Neural progenitor cell (in vitro differentiated cells): ENCODE measurements at regions not wholly inside any gene's neighbourhood (a gene's known extent, or its start where the extent isn't known, plus 50 kb on each side); places are given as distances from the start of the nearest gene placed in this dataset.

ENCODE experiments used
- DNase-seq: peaks from one replicate; pipeline ENCODE4 v3.0.0-alpha.2; 2016; ENCODE audit warnings: low spot score
- H2AFZ ChIP-seq: fragments of 200-600 bp; sonication (generic); replicated peaks from 2 replicates; pipeline ENCODE4 v1.6.1; 2016; ENCODE audit warnings: antibody characterized with exemption
- H3F3A ChIP-seq: fragments of 200-600 bp; sonication (generic); 2 replicates; pipeline ENCODE4 v1.6.1; 2016; ENCODE audit warnings: antibody characterized with exemption, low read depth
- H3K27ac ChIP-seq: fragments of 200-600 bp; sonication (generic); 2 replicates; pipeline ENCODE4 v1.5.1; 2016; ENCODE audit warnings: mild to moderate bottlenecking
- H3K27me3 ChIP-seq: fragments of 200-600 bp; sonication (generic); 2 replicates; pipeline ENCODE4 v1.6.1; 2016; ENCODE audit warnings: mild to moderate bottlenecking, moderate library complexity
- H3K36me3 ChIP-seq: fragments of 200-600 bp; sonication (generic); 2 replicates; pipeline ENCODE4 v1.5.1; 2016
- H3K4me1 ChIP-seq: fragments of 200-600 bp; sonication (generic); 2 replicates; pipeline ENCODE4 v1.6.1; 2016; ENCODE audit warnings: mixed run types
- H3K4me2 ChIP-seq: fragments of 200-600 bp; sonication (generic); 2 replicates; pipeline ENCODE4 v1.6.1; 2016
- H3K4me3 ChIP-seq: fragments of 200-600 bp; sonication (generic); 2 replicates; pipeline ENCODE4 v1.5.1; 2016
- H3K79me2 ChIP-seq: fragments of 200-600 bp; sonication (generic); 2 replicates; pipeline ENCODE4 v1.6.1; 2016; ENCODE audit warnings: low read depth
- H3K9ac ChIP-seq: fragments of 200-600 bp; sonication (generic); 2 replicates; pipeline ENCODE4 v1.6.1; 2016
- H3K9me3 ChIP-seq: fragments of 200-600 bp; sonication (generic); 2 replicates; pipeline ENCODE4 v1.5.1; 2016; ENCODE audit warnings: low read depth
- H4K20me1 ChIP-seq: fragments of 200-600 bp; sonication (generic); 2 replicates; pipeline ENCODE4 v1.6.1; 2016; ENCODE audit warnings: low read depth
- H3K27ac Mint-ChIP-seq: 3 replicates; pipeline ENCODE4 v1.8.0; 2021; ENCODE audit warnings: mixed read lengths
- H3K27me3 Mint-ChIP-seq: 2 replicates; pipeline ENCODE4 v1.8.0; 2022; ENCODE audit warnings: low read depth, mild to moderate bottlenecking, inconsistent platforms, moderate library complexity, mixed read lengths; ENCODE audit not compliant: insufficient read depth
- H3K36me3 Mint-ChIP-seq: 3 replicates; pipeline ENCODE4 v1.8.0; 2021; ENCODE audit warnings: mixed read lengths
- H3K4me1 Mint-ChIP-seq: 3 replicates; pipeline ENCODE4 v1.8.0; 2021; ENCODE audit warnings: mixed read lengths
- H3K4me3 Mint-ChIP-seq: 3 replicates; pipeline ENCODE4 v1.8.0; 2021; ENCODE audit warnings: mild to moderate bottlenecking, moderate library complexity, mixed read lengths
- H3K9me3 Mint-ChIP-seq: 3 replicates; pipeline ENCODE4 v1.8.0; 2020; ENCODE audit warnings: mixed read lengths
- EZH2 ChIP-seq: fragments of 200-600 bp; sonication (generic); IDR thresholded peaks from 2 replicates; pipeline ENCODE4 v1.6.1; 2017; ENCODE audit warnings: antibody characterized with exemption, mild to moderate bottlenecking, moderate library complexity
- EZH2phosphoT487 ChIP-seq: fragments of 200-600 bp; sonication (generic); IDR thresholded peaks from 2 replicates; pipeline ENCODE4 v1.6.1; 2017; ENCODE audit warnings: antibody characterized with exemption
- TF ChIP-seq, protein P1 (sequence below): fragments of 200-600 bp; sonication (generic); IDR thresholded peaks from 2 replicates; pipeline ENCODE4 v1.5.1; 2017; ENCODE audit warnings: antibody characterized with exemption, mild to moderate bottlenecking

- H3K79me2 ChIP-seq: no peaks in the 10 kb centered on the region
- H3K36me3 ChIP-seq: no peaks in the 10 kb centered on the region
- no peak for DNase-seq
- TF ChIP-seq, protein P1, sequence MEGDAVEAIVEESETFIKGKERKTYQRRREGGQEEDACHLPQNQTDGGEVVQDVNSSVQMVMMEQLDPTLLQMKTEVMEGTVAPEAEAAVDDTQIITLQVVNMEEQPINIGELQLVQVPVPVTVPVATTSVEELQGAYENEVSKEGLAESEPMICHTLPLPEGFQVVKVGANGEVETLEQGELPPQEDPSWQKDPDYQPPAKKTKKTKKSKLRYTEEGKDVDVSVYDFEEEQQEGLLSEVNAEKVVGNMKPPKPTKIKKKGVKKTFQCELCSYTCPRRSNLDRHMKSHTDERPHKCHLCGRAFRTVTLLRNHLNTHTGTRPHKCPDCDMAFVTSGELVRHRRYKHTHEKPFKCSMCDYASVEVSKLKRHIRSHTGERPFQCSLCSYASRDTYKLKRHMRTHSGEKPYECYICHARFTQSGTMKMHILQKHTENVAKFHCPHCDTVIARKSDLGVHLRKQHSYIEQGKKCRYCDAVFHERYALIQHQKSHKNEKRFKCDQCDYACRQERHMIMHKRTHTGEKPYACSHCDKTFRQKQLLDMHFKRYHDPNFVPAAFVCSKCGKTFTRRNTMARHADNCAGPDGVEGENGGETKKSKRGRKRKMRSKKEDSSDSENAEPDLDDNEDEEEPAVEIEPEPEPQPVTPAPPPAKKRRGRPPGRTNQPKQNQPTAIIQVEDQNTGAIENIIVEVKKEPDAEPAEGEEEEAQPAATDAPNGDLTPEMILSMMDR: no peak
- TF ChIP-seq EZH2phosphoT487: no peak
- TF ChIP-seq EZH2: no peak
- Mint-ChIP-seq H3K9me3 (no peaks in the 10 kb centered on the region), H3K27ac (no peak overlapping the region), H3K36me3 (no peaks in the 10 kb centered on the region), H3K27me3 (peaks cover 2% of the 10 kb centered on the region), H3K4me3 (no peak overlapping the region), H3K4me1 (peaks cover 5% of the 10 kb centered on the region)
- no peaks in the 10 kb centered on the region for H3K27me3 ChIP-seq
- no peak overlapping the region for H3K4me2 ChIP-seq
- H3K9ac ChIP-seq: no peak overlapping the region
- H4K20me1 ChIP-seq: no peaks in the 10 kb centered on the region
- H3K4me1 ChIP-seq: no peaks in the 10 kb centered on the region
- H3K4me3 ChIP-seq: no peak overlapping the region
- no peak overlapping the region for H2AFZ ChIP-seq
- no peaks in the 10 kb centered on the region for H3K9me3 ChIP-seq
- H3K27ac ChIP-seq: no peak overlapping the region
- H3F3A ChIP-seq: no peaks in the 10 kb centered on the region
Observed at GRCh38 chr16:65888201-65888600, 478.3 kb upstream of the CDH5 start.

DNA sequence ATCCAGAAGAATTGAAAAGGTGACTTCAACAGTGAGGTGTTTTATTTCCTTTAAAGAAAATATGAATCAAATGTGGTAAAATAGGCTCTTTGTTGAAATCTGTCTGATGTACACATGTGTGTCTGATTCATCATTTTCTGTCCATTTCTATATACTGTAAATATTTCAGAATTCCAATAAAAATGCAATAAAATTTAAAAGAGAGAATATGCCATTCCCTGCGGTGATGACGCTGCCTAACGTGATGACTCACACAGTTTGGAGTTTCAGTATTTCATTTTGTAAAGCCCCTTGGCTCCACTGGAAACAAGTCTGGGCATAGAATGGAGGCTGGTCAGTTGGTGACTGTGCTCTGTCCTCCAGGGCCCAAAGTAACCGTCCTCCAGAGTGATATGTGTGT, 482.5 kb upstream of the CDH5 start:
- no peaks in the 10 kb centered on the region for H3F3A ChIP-seq
- Mint-ChIP-seq H3K27me3 (peaks cover 2% of the 10 kb centered on the region), H3K27ac (no peak overlapping the region), H3K36me3 (no peaks in the 10 kb centered on the region), H3K4me1 (no peaks in the 10 kb centered on the region), H3K4me3 (no peak overlapping the region), H3K9me3 (peaks cover 1% of the 10 kb centered on the region)
- TF ChIP-seq EZH2 (no peak), EZH2phosphoT487 (no peak)
- TF ChIP-seq, protein P1: no peak
- H3K4me1 ChIP-seq: no peaks in the 10 kb centered on the region
- no peaks in the 10 kb centered on the region for H3K9me3 ChIP-seq
- no peak overlapping the region for H3K9ac ChIP-seq
- H3K4me2 ChIP-seq: no peak overlapping the region
- H3K27ac ChIP-seq: no peak overlapping the region
- no peak overlapping the region for H2AFZ ChIP-seq
- no peaks in the 10 kb centered on the region for H3K36me3 ChIP-seq
- H4K20me1 ChIP-seq: no peaks in the 10 kb centered on the region
- no peak for DNase-seq
- no peaks in the 10 kb centered on the region for H3K79me2 ChIP-seq
- no peaks in the 10 kb centered on the region for H3K27me3 ChIP-seq
- no peak overlapping the region for H3K4me3 ChIP-seq

- Histone ChIP-seq H3K79me2 (no peaks in the 10 kb centered on the region), H3K36me3 (no peaks in the 10 kb centered on the region), H3K9me3 (no peaks in the 10 kb centered on the region), H4K20me1 (no peaks in the 10 kb centered on the region), H3K4me3 (no peak overlapping the region), H3K9ac (no peak overlapping the region), H3F3A (peaks cover 5% of the 10 kb centered on the region), H3K4me1 (peaks cover 19% of the 10 kb centered on the region), H2AFZ (no peak overlapping the region), H3K27ac (no peak overlapping the region), H3K27me3 (no peaks in the 10 kb centered on the region), H3K4me2 (no peak overlapping the region)
- Mint-ChIP-seq H3K4me3 (no peak overlapping the region), H3K9me3 (peaks cover 4% of the 10 kb centered on the region), H3K27me3 (peaks cover 10% of the 10 kb centered on the region), H3K27ac (peak overlapping the region; percentile 21), H3K4me1 (peaks cover 38% of the 10 kb centered on the region), H3K36me3 (no peaks in the 10 kb centered on the region)
- no peak for DNase-seq
- TF ChIP-seq EZH2 (no peak), EZH2phosphoT487 (no peak)
- TF ChIP-seq, protein P1: no peak
Observed at GRCh38 chr16:65878347-65878746, 488.1 kb upstream of the CDH5 start.
